SK-N-SH treated with all-trans-retinoic acid at 6 μM for 48 hours (cell line): ENCODE measurements at regions not wholly inside any gene's neighbourhood (a gene's known extent, or its start where the extent isn't known, plus 50 kb on each side); places are given as distances from the start of the nearest gene placed in this dataset.
"Not testable (repeated sequence)": the region's sequence is repeated elsewhere in the genome, so short reads cannot be mapped to it uniquely, and the experiment has no call there.

Source experiments
- ATAC-seq: fragments of 200-7000 bp; cut with Tn5 transposase; 3 replicates; pipeline ENCODE4 v1.9.1; 2020; ENCODE audit warnings: mild to moderate bottlenecking, moderate library complexity
- ARNTL ChIP-seq: fragments of 450-650 bp; formaldehyde crosslinking; IDR thresholded peaks from 2 replicates; pipeline ENCODE4 v1.5.0; 2020; ENCODE audit warnings: low read depth, mild to moderate bottlenecking, moderate library complexity, borderline replicate concordance
- BACH2 ChIP-seq: fragments of 250-450 bp; sonication (Bioruptor Pico); IDR thresholded peaks from 2 replicates; pipeline ENCODE4 v1.9.0; 2021; ENCODE audit warnings: mild to moderate bottlenecking, borderline replicate concordance
- CREB5 ChIP-seq: fragments of 250-450 bp; sonication (Bioruptor Pico); IDR thresholded peaks from 2 replicates; pipeline ENCODE4 v1.5.1; 2020; ENCODE audit warnings: low read depth, mild to moderate bottlenecking, moderate library complexity
- CSDC2 ChIP-seq: fragments of 250-450 bp; sonication (Bioruptor Pico); IDR thresholded peaks from 2 replicates; pipeline ENCODE4 v1.5.0; 2020; ENCODE audit warnings: mild to moderate bottlenecking, moderate library complexity
- ESRRG ChIP-seq: fragments of 250-450 bp; sonication (Bioruptor Pico); IDR thresholded peaks from 2 replicates; pipeline ENCODE4 v1.6.1; 2021; ENCODE audit warnings: mild to moderate bottlenecking
- GLIS3 ChIP-seq: fragments of 250-450 bp; sonication (Bioruptor Pico); IDR thresholded peaks from 2 replicates; pipeline ENCODE4 v1.5.0; 2020; ENCODE audit warnings: mild to moderate bottlenecking, moderate library complexity
- ISL1 ChIP-seq: fragments of 250-450 bp; sonication (Bioruptor Pico); IDR thresholded peaks from 2 replicates; pipeline ENCODE4 v2.1.2; 2022; ENCODE audit warnings: mild to moderate bottlenecking, moderate library complexity
- OSR1 ChIP-seq: fragments of 250-450 bp; sonication (Bioruptor Pico); IDR thresholded peaks from 2 replicates; pipeline ENCODE4 v1.8.0; 2022; ENCODE audit warnings: moderate library complexity, mild to moderate bottlenecking, inconsistent platforms
- PATZ1 ChIP-seq: fragments of 250-450 bp; sonication (Bioruptor Pico); IDR thresholded peaks from 2 replicates; pipeline ENCODE4 v1.8.0; 2020; ENCODE audit warnings: mild to moderate bottlenecking, moderate library complexity, borderline replicate concordance
- POU6F1 ChIP-seq: fragments of 250-450 bp; sonication (Bioruptor Pico); IDR thresholded peaks from 2 replicates; pipeline ENCODE4 v1.8.0; 2021; ENCODE audit warnings: low read depth, mild to moderate bottlenecking, moderate library complexity, borderline replicate concordance
- RARB ChIP-seq: fragments of 250-450 bp; sonication (Bioruptor Pico); IDR thresholded peaks from 2 replicates; pipeline ENCODE4 v1.8.0; 2021; ENCODE audit warnings: mild to moderate bottlenecking, moderate library complexity
- SNAI2 ChIP-seq: fragments of 250-450 bp; sonication (Bioruptor Pico); IDR thresholded peaks from 2 replicates; pipeline ENCODE4 v1.5.0; 2020; ENCODE audit warnings: mild to moderate bottlenecking, moderate library complexity
- TCF4 ChIP-seq: fragments of 250-450 bp; sonication (Bioruptor Pico); IDR thresholded peaks from 2 replicates; pipeline ENCODE4 v1.8.0; 2021; ENCODE audit warnings: mild to moderate bottlenecking, moderate library complexity, borderline replicate concordance
- TOX ChIP-seq: fragments of 250-450 bp; sonication (Bioruptor Pico); IDR thresholded peaks from 2 replicates; pipeline ENCODE4 v1.8.0; 2021; ENCODE audit warnings: mild to moderate bottlenecking, moderate library complexity, borderline replicate concordance
- TSHZ2 ChIP-seq: fragments of 250-450 bp; sonication (Bioruptor Pico); IDR thresholded peaks from 2 replicates; pipeline ENCODE4 v1.5.0; 2020; ENCODE audit warnings: mild to moderate bottlenecking, moderate library complexity
- ZFP3 ChIP-seq: fragments of 250-450 bp; sonication (Bioruptor Pico); IDR thresholded peaks from 2 replicates; pipeline ENCODE4 v1.5.0; 2020; ENCODE audit warnings: mild to moderate bottlenecking, moderate library complexity
- ZFP30 ChIP-seq: fragments of 450-650 bp; formaldehyde crosslinking; IDR thresholded peaks from 2 replicates; pipeline ENCODE4 v1.5.0; 2022; ENCODE audit warnings: mild to moderate bottlenecking, moderate library complexity
- ZNF565 ChIP-seq: fragments of 450-650 bp; formaldehyde crosslinking; conservative IDR thresholded peaks from 2 replicates; pipeline ENCODE4 v1.5.0; 2020; ENCODE audit warnings: low read depth, mild to moderate bottlenecking, moderate library complexity
- ZNF8 ChIP-seq: fragments of 450-650 bp; formaldehyde crosslinking; IDR thresholded peaks from 2 replicates; pipeline ENCODE4 v1.5.0; 2020; ENCODE audit warnings: mild to moderate bottlenecking, moderate library complexity

- ATAC-seq = not testable (repeated sequence)
Measured at GRCh38 chr11:38595359-38596016, 1997.5 kb upstream of the RAG2 start.

- TF ChIP-seq ISL1 (CRISPR knock-in tag) (no peak), ZFP3 (CRISPR knock-in tag) (no peak), ZNF565 (CRISPR knock-in tag) (no peak), ZFP30 (CRISPR knock-in tag) (no peak), CSDC2 (CRISPR knock-in tag) (no peak), RARB (CRISPR knock-in tag) (no peak), OSR1 (no peak), GLIS3 (CRISPR knock-in tag) (no peak), TCF4 (CRISPR knock-in tag) (no peak), PATZ1 (CRISPR knock-in tag) (no peak), SNAI2 (CRISPR knock-in tag) (no peak), TOX (CRISPR knock-in tag) (no peak), CREB5 (CRISPR knock-in tag) (no peak), BACH2 (CRISPR knock-in tag) (no peak), POU6F1 (CRISPR knock-in tag) (no peak), TSHZ2 (CRISPR knock-in tag) (no peak)
- ATAC-seq = no peak
Measured at GRCh38 chr11:38594895-38595294, 1996.9 kb upstream of the RAG2 start.

GRCh38 chr11:38593649-38594048, 1995.6 kb upstream of the RAG2 start:
- ATAC-seq = no peak
- TF ChIP-seq RARB (CRISPR knock-in tag) (no peak), CSDC2 (CRISPR knock-in tag) (no peak), ZNF8 (CRISPR knock-in tag) (no peak), TCF4 (CRISPR knock-in tag) (no peak), ZNF565 (CRISPR knock-in tag) (no peak), GLIS3 (CRISPR knock-in tag) (no peak), ZFP3 (CRISPR knock-in tag) (no peak), ESRRG (CRISPR knock-in tag) (no peak)
- TF ChIP-seq, all 23 proteins: peak for 0

GRCh38 chr11:38582756-38583155, 1984.7 kb upstream of the RAG2 start:
- TF ChIP-seq ARNTL (CRISPR knock-in tag) = no peak
- TF ChIP-seq CREB5 (CRISPR knock-in tag) = no peak
- no peak for TF ChIP-seq RARB (CRISPR knock-in tag)
- ATAC-seq = no peak
